T47D (cell line): ENCODE measurements at regions not wholly inside any gene's neighbourhood (a gene's known extent, or its start where the extent isn't known, plus 50 kb on each side); places are given as distances from the start of the nearest gene placed in this dataset.
"Not testable (repeated sequence)": the region's sequence is repeated elsewhere in the genome, so short reads cannot be mapped to it uniquely, and the experiment has no call there.

Source experiments
- DNase-seq, 2 experiments: peaks; one replicate each; pipeline versions ENCODE4 v3.0.0 to v3.0.0-alpha.2; 2011 to 2012; ENCODE audit warnings: low read depth in 1 of 2, low spot score in 1 of 2
- JUND ChIP-seq: IDR thresholded peaks from 2 replicates; pipeline ENCODE4 v1.6.1; 2012; ENCODE audit warnings: low read depth
- in situ Hi-C: cut with HindIII; loops from 2 replicates; pipeline ENCODE4 v1.10.0; 2016; ENCODE audit warnings: low sequenced_read_pairs, low pct_unique_long_range_greater_than_20kb

DNA sequence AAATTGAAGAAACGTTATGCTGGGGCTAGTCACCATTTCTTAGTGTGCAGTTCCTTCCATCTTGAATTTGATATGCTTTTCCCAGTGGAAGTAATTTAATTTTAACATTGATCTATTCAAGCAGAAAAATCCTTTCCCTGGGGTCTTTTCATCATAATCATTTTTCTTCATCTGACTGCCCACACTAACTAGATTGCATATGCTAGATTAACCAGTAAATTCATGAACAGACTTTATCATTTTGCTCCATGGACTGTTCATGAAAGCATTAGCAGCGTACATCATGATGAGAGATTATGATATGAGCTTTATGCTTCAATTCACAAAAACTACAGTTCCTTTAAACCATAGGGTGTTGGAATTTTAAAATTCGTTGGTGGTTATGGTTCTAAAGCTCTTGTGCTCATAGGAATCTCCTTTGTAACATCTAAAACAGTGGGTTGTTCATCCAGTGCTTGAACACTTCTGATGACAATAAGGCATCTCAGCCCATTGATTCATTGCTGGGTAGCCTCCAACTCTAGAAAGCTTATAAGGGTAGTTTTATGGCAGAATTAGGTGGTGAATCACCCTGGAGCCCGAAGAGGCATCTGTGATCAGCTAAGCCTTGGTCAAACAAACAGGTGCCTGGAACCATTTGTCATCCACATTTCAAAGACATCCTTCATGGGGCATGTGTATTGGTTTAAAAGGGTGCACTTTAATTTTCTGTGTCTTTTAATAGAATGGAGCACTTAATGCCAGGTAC is 77.2 kb upstream of the NDUFV2 start:
- no peak for DNase-seq
- in situ Hi-C loops: no loop called here
- TF ChIP-seq JUND: no peak

DNA sequence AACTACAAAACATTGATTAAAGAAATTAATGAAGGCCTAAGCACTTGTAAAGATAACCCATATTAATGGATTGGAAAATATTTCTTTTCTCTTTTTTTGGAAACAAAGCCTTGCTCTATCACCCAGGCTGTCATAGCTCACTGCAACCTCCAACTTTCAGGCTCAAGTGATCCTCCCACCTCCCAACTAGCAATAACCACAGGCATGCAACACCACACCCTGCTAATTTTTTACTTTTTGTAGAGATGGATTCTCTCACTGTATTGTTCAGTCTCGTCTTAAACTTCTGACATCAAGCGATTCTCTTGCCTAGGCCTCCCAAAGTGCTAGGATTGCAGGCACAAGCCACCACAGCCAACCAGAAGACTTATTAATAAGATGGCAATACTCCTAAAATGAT is 73.4 kb upstream of the NDUFV2 start:
- no peak for TF ChIP-seq JUND
- no peak for DNase-seq
- in situ Hi-C loops: no loop called here

DNA sequence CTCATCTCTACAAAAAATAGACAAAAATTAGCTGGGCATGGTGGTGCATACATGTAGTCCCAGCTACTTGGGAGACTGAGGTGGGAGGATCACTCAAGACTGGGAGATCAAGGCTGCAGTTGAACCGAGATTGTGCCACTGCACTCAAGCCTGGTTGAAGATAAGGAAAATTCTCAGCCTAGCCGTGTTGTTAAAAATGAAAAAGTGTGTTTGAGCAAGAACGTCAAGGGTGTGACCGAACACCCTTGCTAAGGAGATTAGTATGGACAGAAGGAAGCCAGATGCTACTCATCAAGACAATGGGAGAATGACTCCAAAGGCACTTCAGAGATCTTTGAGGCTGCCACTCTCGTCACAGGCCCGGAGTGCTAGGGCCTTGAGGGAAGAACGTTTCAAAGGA is 70.0 kb upstream of the NDUFV2 start:
- no peak for TF ChIP-seq JUND
- in situ Hi-C loops: no loop called here
- DNase-seq: no peak

DNA sequence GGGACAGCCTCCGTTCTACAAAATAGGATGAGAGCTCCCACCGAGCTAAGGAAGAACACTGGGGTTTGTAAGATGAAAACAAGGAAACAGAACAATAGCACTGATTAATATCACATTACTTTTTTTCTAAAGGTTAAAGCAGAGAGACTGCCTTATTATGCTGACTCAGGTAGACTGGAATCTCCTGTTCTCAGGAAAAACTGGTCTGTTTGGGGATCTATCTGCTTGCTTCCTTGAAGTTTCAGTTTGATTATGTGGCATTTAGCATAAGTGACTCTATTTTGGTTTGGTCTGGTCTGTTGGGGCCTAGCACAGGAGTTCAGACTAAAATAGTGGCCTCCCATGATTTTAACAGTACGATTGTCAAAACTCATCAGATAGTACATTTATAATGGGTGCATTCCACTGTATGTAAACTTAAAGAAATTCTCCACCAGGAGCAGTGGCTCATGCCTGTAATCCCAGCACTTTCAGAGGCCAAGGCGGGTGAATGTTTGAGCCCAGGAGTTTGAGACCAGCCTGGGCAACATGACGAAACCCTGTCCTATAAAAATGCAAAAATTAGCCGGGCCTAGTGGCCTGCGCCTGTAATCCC is 64.1 kb upstream of the NDUFV2 start:
- no peak for TF ChIP-seq JUND
- in situ Hi-C loops: no loop called here
- DNase-seq: peak in 1 of 2 experiments; percentile 20

DNA sequence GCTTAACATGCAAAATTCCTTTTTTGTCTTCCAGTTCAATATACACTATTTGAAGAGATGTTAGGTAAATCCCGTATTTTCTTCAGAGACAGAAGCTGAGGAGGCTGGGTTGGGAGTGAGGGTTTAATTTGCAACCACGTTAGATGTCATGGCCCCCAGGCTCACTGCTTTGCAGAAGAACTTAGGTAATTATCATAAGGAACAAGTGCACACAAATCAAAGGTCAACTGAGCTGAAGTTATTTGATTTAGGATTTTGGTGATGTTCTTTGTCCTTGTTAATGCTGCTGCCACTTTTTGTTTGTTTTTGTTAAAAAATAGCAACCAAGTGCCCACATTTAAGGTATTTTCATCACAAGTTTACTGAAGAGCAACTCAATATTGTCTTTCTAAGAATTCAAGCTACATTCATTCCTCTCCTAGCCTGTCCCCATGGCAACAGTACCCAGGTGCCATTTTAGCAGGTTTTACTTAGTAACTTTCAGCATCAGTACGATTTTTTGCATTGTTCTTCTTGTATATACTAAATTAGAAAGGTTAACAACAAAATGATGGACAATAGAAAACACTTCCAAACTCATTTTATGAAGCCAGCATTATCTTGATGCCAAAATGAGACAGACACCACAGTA is 62.9 kb upstream of the NDUFV2 start:
- in situ Hi-C loops: no loop called here
- DNase-seq: no peak
- no peak for TF ChIP-seq JUND

DNA sequence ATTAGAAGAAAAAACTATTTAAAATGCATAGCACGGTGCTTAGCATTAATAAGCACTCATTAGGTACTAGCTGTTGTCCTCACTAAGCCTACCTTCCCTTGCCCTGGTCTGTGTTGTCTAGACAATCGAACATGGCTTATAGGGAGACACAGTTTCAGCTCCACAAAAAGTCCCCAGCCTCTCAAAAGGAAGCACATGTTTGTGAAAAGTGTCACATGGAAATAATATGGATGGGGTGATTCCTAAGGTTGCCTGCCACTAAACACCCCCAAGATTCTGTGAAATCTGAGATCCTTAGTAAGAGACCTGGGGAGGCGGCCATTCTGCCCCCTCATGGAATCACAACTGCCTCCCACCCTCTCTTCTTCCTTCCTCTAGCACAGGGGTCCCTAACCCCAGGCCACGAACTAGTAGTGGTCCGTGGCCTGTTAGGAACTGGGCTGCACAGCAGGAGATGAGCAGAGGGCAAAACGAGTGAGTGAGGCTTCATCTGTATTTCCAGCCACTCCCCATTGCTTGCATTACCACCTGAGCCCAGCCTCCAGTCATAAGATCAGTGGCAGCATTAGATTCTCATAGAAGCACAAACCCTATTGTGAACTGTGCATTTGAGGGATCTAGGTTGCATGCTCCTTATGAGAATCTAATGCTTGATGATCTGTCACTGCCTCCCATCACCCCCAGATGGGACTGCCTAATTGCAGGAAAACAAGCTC is 59.6 kb upstream of the NDUFV2 start:
- no peak for DNase-seq
- in situ Hi-C loops: no loop called here
- TF ChIP-seq JUND: no peak

DNA sequence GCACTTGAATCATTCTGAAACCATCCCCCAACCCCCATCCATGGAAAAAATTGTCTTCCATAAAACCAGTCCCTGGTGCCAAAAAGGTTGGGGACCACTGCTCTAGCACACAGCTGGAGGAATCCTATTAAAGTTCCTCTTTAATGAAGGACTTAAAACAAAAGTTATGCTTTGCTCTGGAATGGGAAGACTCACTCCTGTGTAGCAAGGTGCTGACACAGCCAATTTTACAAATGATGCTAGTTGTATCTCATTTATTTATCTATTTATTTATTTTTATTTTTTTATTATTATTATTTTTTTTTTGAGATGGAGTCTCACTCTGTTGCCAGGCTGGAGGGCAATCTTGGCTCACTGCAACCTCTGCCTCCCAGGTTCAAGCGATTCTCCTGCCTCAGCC is 58.9 kb upstream of the NDUFV2 start:
- TF ChIP-seq JUND: no peak
- in situ Hi-C loops: no loop called here
- no peak for DNase-seq

DNA sequence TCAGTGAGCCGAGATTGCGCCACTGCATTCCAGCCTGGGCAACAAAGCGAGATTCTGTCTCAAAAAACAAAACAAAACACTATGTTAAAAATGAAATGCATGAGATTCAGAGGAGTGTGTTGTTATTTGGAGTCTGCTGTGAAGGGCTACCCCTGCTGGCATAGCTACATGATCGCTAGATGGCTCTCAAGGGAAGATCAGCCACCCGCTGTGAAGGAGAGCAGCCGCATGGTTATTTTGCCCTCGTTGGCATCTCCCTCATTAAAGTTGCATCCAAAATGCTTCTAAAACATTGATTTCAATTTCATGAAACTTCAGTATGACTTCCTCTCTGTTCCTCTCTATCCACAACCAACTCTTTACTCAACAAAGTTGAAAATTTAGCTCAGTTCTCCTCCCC is 54.8 kb upstream of the NDUFV2 start:
- DNase-seq: no peak
- in situ Hi-C loops: no loop called here
- TF ChIP-seq JUND: no peak

DNA sequence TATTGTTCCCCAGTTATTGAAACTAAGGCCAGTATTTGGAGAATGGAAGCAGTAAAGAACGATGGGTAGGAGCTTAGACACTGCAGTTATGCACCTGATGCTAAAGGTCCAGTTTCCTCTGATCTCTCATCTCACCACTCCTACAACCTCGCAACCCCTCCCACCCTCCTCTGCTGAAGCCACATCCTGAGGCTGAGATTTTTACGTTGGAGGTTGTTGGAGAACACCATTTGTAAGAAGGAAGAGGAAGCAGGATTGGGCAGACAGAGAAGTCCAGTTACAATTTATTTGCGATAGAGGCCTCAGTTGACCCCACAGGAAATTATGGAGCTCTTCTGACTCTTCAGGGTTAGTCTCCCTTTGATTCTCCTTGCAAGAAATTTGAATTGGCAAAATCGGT is 54.3 kb upstream of the NDUFV2 start:
- in situ Hi-C loops: no loop called here
- TF ChIP-seq JUND: no peak
- DNase-seq: no peak

DNA sequence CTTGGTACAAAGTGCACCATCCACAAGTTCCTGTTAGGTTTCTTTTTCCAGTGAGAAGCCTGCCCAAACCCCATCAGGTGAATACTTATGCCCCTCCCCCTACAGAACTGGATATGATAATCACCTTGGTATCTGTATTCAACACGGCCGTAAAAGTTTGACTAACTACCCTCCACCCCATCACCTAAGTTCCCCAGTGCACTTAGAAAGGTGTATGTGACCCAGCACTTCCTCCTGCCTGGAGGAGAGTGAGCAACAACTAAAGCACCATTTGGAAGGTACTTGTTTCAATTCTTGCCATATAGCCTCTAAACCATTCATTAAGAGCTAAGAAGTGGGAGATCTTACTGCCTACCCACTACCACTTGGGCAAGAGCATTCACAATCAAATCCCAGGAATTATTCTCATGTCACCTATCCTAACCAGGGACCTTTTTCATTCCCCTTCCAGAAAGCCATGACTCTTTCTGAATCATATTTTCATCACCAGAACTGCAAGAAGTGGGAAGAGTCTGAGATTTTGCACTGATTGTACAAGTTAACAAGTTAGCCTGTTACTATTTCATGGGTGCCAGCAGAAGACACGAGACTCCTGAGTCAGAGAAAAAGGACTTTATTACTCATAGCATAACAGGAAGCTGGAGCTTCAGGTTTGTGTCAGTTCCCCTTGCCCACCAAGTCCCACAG is 53.5 kb upstream of the NDUFV2 start:
- in situ Hi-C loops: no loop called here
- TF ChIP-seq JUND: no peak
- DNase-seq: no peak

DNA sequence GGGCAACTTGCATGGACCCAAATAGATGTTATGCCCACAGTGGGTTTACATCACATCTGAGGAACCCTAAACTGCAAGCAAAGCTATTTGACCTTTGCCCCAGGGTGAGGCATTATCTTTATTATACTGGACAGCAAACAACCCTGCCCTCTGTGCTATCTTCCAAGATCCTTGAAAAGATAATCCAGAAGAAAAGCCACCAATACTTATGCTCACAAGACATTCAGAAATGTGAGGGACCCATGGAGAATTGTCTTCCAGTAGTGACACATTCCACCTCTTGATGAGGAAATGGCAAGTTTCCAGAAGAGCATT is 53.0 kb upstream of the NDUFV2 start:
- no peak for TF ChIP-seq JUND
- in situ Hi-C loops: no loop called here
- no peak for DNase-seq

DNA sequence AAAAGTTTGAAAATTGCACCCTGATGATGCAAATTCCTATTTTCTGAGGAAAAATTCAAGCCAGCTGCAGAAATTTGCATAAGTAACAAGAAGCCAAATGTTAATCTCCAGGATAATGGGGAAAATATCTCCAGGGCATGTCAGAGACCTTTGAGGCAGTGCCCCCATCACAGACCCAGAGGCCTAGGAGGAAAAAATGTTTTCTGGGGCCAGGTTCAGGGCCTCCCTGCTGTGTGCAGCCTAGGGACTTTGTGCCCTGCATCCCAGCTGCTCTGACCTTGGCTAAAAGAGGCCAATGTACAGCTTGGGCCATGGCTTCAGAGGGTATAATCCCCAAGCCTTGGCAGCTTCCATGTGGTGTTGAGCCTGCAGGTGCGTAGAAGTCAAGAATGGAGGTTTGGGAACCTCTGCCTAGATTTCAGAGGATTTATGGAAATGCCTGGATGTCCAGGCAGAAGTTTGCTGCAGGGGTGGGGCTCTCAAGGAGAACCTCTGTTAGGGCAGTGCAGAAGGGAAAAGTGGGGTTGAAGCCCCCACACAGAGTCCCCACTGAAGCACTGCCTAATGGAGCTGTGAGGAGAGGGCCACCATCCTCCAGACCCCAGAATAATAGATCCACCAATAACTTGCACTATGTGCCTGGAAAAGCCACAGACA is 51.7 kb upstream of the NDUFV2 start:
- in situ Hi-C loops: not testable (repeated sequence)

More for the DNA sequence above, 51.7 kb upstream of the NDUFV2 start:
- DNase-seq: not testable (repeated sequence)
